ENCODE measurements at regions not wholly inside any gene's neighbourhood (a gene's known extent, or its start where the extent isn't known, plus 50 kb on each side); places are given as distances from the start of the nearest gene placed in this dataset.
"Not testable (repeated sequence)": the region's sequence is repeated elsewhere in the genome, so short reads cannot be mapped to it uniquely, and the experiment has no call there.

DNA sequence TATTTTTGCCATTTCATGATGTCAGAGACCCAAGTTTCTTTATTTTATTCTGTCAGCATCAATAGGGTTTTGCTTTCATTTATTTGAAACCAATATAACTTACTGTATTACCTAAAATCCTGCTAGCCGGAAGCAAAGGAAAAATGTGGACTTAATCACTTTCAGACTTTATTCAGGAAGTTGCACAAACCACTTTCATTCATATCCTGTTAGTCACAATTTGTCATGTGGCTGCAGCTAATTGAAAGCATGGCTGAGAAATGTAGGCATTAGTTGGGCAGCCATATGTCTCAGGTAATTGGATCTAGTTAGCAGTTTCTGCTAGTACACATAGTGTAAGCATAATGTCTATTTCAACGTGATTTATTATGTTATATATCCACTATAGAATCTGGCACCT lies 462.3 kb upstream of the SGO1 start:
- Mint-ChIP-seq H3K27me3 (no peaks in the 10 kb centered on the region), H3K4me3 (no peak overlapping the region), H3K27ac (no peak overlapping the region), H3K36me3 (no peaks in the 10 kb centered on the region), H3K9me3 (no peaks in the 10 kb centered on the region), H3K4me1 (no peaks in the 10 kb centered on the region)
- no peak for ATAC-seq

DNA sequence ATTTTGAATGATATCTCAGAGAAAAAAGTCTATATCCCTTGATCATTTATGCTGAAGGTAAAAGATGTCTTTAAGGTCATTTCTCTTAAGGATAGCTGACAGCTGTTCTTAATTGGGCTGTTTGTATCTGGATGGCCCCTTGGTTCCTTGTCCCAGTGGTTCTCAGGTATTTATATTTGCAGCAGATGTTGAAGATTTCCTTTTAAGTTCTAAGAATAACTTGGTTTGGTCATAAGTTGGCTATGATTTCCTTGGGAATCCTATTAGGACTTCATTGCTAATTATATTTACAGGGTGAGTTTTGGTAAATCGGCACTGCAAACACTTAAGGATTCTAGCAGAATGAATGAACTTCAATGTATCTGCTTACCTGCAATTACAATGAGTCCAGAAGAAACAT lies 460.4 kb upstream of the SGO1 start:
- Mint-ChIP-seq H3K9me3 (no peaks in the 10 kb centered on the region), H3K36me3 (no peaks in the 10 kb centered on the region), H3K27me3 (no peaks in the 10 kb centered on the region), H3K4me1 (no peaks in the 10 kb centered on the region), H3K27ac (no peak overlapping the region), H3K4me3 (no peak overlapping the region)
- ATAC-seq, result no peak

DNA sequence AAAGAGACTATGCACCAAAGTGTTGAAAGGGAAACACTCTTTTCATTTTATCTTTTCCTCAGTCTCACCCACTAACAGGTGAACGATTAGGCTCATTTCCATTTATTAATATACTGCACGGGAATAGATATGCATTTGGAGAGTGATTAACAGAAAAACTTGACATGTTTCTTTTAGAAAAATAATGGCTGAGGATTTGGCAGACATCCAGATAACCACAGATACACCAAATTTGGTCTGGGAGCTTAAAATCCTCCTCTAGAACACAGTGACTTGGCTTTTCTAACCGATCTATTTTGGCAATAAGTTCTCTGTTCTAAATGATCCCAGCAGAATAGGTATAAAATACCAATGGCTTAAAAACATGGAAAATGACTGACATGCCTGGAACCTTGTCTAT lies 459.3 kb upstream of the SGO1 start:
- Mint-ChIP-seq H3K27me3 (no peaks in the 10 kb centered on the region), H3K9me3 (no peaks in the 10 kb centered on the region), H3K4me1 (no peaks in the 10 kb centered on the region), H3K27ac (no peak overlapping the region), H3K4me3 (no peak overlapping the region), H3K36me3 (no peaks in the 10 kb centered on the region)
- no peak for ATAC-seq

DNA sequence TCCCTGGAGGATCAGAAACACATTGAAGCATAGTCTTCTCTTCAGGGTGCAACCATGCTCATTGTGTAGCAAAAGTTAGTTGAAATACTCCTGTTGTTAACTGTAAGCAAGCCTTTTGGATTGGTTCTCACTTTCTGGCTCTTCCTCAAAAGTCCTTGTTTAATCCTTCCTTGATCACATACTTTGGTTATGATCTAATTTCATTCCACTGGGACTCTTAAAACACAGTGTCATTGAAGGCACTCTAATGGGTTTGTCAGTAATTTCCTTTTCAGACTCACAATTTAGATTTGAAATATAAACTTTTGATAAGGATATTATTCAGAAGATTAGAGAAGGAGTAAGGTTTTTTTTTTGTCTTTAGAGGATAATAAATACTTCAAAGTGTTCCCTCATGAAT lies 451.7 kb upstream of the SGO1 start:
- Mint-ChIP-seq H3K36me3 (no peaks in the 10 kb centered on the region), H3K4me3 (no peak overlapping the region), H3K27ac (no peak overlapping the region), H3K27me3 (no peaks in the 10 kb centered on the region), H3K9me3 (no peaks in the 10 kb centered on the region), H3K4me1 (no peaks in the 10 kb centered on the region)
- no peak for ATAC-seq

DNA sequence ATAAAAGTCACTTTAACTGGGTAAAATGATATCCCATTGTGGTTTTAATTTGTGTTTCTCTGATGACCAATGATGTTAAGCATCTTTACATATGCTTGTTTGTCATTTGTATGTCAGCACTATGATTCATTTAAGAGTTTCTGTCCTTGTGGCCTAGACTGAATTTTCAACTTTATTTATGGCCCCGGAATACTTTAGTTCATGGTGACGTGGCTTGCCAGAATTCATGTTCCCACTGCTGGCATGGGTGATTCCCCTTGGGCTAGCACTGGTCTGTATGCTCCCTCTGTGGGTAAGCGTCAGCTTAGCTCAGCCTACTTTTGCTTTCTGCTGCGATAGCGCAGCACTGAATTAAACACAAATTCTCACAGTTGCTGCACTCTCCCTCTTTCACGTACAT lies 436.3 kb upstream of the SGO1 start:
- no peak overlapping the region for H3K27ac Mint-ChIP-seq
- no peaks in the 10 kb centered on the region for H3K36me3 Mint-ChIP-seq
- no peaks in the 10 kb centered on the region for H3K27me3 Mint-ChIP-seq
- no peaks in the 10 kb centered on the region for H3K9me3 Mint-ChIP-seq
- ATAC-seq, result no peak
- H3K4me1 Mint-ChIP-seq, result no peaks in the 10 kb centered on the region
- H3K4me3 Mint-ChIP-seq, result no peak overlapping the region

DNA sequence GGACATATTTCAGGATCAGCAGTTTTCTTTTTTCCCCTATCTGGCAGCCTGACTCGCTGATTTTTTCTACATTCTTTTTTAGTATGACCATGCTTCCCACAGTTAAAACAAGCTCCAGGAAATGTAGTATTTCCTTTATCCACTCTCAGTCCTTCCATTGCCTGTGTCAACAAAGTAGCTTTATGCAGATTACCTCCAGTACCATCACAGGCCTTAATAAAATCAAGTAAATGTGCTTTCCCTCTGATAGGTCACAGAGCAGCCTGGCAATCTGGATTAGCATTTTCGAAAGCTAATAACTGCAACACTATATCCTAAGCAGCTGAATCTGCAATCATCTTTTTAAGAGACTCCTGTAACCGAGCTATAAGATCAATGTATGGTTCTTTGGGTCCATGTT lies 432.6 kb upstream of the SGO1 start:
- H3K9me3 Mint-ChIP-seq, H3K27ac Mint-ChIP-seq, ATAC-seq, H3K4me3 Mint-ChIP-seq, H3K36me3 Mint-ChIP-seq, H3K27me3 Mint-ChIP-seq, H3K4me1 Mint-ChIP-seq: not testable (repeated sequence)

- not testable (repeated sequence) for H3K27ac Mint-ChIP-seq, ATAC-seq, H3K4me3 Mint-ChIP-seq, H3K27me3 Mint-ChIP-seq, H3K9me3 Mint-ChIP-seq, H3K36me3 Mint-ChIP-seq, H3K4me1 Mint-ChIP-seq
Observed at GRCh38 chr3:20618181-20618580, 432.2 kb upstream of the SGO1 start.

- H3K27ac Mint-ChIP-seq, H3K4me3 Mint-ChIP-seq, H3K4me1 Mint-ChIP-seq, ATAC-seq, H3K27me3 Mint-ChIP-seq, H3K36me3 Mint-ChIP-seq: not testable (repeated sequence)
- H3K9me3 Mint-ChIP-seq, result peaks cover 22% of the 10 kb centered on the region
Observed at GRCh38 chr3:20615982-20616381, 430.0 kb upstream of the SGO1 start.

DNA sequence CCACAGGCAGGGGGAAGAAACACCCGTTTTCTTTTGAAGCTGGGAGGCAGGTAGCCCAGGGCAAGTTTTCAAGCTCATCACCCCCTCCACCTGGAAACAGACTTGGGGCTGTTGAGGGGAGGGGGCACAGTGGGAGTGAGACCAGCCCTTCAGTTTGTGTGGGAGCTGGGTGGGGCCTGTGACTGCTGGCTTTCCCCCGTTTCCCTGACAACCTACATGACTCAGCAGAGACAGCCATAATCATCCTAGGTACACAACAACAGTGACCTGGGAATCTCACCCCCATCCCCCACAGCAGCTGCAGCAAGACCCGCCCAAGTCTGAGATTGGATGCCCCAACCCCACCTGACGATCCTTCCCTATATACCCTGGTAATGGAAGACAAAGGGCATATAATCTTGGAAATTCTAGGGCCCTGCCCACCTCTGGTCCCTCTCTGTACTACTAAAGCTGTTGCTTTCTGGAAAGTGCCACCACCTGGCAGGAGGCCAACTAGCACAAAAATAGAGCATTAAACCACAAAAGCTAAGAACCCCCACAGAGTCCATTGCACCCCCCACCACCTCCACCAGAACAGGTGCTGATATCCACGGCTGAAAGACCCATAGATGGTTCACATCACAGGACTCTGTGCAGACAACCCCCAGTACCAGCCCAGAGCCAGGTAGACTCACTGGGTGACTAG lies 422.2 kb upstream of the SGO1 start:
- H3K4me1 Mint-ChIP-seq, result no peaks in the 10 kb centered on the region
- peaks cover 6% of the 10 kb centered on the region for H3K36me3 Mint-ChIP-seq
- peaks cover 37% of the 10 kb centered on the region for H3K9me3 Mint-ChIP-seq
- H3K4me3 Mint-ChIP-seq, result no peak overlapping the region
- H3K27ac Mint-ChIP-seq, result no peak overlapping the region
- no peaks in the 10 kb centered on the region for H3K27me3 Mint-ChIP-seq
- no peak for ATAC-seq

- Mint-ChIP-seq H3K4me3 (no peak overlapping the region), H3K27me3 (no peaks in the 10 kb centered on the region), H3K9me3 (peaks cover 13% of the 10 kb centered on the region), H3K36me3 (peaks cover 6% of the 10 kb centered on the region), H3K4me1 (no peaks in the 10 kb centered on the region), H3K27ac (no peak overlapping the region)
- no peak for ATAC-seq
Observed at GRCh38 chr3:20604659-20605058, 418.7 kb upstream of the SGO1 start.

DNA sequence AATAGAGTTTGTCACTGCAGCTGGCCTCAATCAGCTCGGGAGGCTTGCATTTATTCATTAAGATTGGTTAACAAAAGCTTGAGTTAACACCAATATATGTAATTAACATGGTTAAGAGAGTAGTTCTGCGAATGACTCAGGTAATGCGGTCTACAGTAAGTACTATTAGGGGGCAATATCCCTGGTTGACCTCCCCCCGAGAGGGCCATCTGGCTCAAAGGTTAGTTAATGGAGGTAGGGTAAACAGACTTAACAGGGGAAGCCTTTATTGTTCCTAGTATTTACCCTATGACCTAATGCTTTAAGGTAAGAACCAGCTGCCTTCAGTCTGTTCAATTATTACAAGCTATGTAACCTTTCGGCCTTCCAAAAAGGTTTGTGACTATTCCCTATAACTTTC lies 403.3 kb upstream of the SGO1 start:
- no peak overlapping the region for H3K27ac Mint-ChIP-seq
- no peaks in the 10 kb centered on the region for H3K27me3 Mint-ChIP-seq
- peaks cover 5% of the 10 kb centered on the region for H3K9me3 Mint-ChIP-seq
- no peaks in the 10 kb centered on the region for H3K36me3 Mint-ChIP-seq
- H3K4me3 Mint-ChIP-seq, result no peak overlapping the region
- no peaks in the 10 kb centered on the region for H3K4me1 Mint-ChIP-seq
- ATAC-seq, result no peak

DNA sequence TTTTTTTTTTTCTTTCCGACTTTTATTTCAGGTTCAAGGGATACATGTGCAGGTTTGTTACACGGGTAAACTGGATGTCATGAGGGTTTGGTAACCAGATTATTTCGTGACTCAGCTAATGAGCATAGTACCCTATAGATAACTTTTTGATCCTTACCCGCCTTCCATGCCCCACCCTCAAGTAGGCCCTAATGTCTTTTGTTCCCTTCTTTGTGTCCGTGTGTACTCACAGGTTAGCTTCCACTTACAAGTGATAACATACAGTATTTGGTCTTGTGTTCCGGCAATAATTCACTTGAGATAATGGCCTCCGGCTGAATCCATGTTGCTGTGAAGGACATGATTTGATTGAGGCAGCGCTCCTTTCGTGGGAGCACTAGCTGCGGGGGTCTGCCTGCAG lies 402.8 kb upstream of the SGO1 start:
- Mint-ChIP-seq H3K27me3 (no peaks in the 10 kb centered on the region), H3K36me3 (no peaks in the 10 kb centered on the region), H3K27ac (no peak overlapping the region), H3K4me1 (no peaks in the 10 kb centered on the region), H3K9me3 (peaks cover 5% of the 10 kb centered on the region), H3K4me3 (no peak overlapping the region)
- ATAC-seq, result no peak

DNA sequence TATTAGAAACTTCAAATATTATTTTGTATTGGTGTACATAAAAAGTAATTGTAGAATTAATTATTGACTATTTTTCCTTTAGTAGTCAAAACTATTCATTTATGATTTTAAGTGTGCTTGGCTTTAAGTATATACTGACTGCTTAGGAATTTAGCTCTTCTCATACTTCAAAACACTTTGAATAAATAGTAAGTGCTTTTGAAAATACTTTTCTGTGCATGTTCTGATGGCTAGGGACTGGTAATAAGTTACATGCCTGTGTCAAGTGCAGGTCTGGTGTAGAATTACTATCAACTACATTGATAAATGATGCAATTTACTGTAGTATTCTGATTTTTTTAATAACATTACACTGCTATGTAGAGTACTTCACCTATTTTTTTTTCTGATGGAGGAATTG lies 397.6 kb upstream of the SGO1 start:
- no peak overlapping the region for H3K4me3 Mint-ChIP-seq
- no peaks in the 10 kb centered on the region for H3K4me1 Mint-ChIP-seq
- no peaks in the 10 kb centered on the region for H3K9me3 Mint-ChIP-seq
- H3K27ac Mint-ChIP-seq, result no peak overlapping the region
- no peaks in the 10 kb centered on the region for H3K36me3 Mint-ChIP-seq
- no peaks in the 10 kb centered on the region for H3K27me3 Mint-ChIP-seq
- ATAC-seq, result no peak

DNA sequence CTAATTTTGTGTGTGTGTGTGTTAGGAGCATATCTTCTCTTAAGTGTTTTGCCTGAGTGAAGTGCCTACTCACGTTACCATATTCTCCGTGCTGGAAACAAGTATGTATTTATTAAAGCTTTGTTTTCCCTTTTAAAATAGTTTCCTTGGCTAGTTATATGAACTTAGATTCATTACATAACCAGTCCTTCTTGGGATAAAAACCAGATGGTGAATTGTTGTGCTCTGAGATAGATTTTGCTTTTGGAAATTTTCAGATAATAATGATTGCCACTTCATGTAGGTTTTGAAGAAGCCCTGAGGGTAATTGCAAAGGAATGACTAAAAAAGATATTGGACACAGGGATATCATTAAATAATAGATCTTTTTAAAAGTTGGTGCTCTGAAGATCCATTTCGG lies 390.2 kb upstream of the SGO1 start:
- Mint-ChIP-seq H3K9me3 (no peaks in the 10 kb centered on the region), H3K4me3 (no peak overlapping the region), H3K27ac (no peak overlapping the region), H3K36me3 (no peaks in the 10 kb centered on the region), H3K4me1 (no peaks in the 10 kb centered on the region), H3K27me3 (no peaks in the 10 kb centered on the region)
- no peak for ATAC-seq

DNA sequence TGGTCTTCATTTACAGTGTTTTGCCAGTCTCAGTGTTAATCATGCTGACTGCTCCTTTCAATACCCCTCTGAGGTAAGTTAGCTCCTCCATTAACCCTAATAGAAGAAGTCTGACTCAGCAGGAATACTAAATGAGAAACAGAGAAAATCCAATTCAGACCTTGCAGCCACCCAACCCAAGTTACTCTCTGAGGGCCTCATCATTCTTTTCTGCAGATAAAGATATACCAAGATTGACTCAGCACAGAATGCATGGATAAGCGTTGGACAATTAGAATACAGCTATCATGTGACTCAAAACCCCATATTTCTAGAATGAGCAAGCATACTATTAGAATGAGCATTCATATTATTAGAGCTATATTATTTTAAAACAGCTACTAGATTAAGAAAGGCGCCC lies 389.1 kb upstream of the SGO1 start:
- ATAC-seq, result peak; percentile 22
- no peaks in the 10 kb centered on the region for H3K4me1 Mint-ChIP-seq
- H3K4me3 Mint-ChIP-seq, result no peak overlapping the region
- H3K9me3 Mint-ChIP-seq, result no peaks in the 10 kb centered on the region
- no peaks in the 10 kb centered on the region for H3K36me3 Mint-ChIP-seq
- no peak overlapping the region for H3K27ac Mint-ChIP-seq
- no peaks in the 10 kb centered on the region for H3K27me3 Mint-ChIP-seq

- H3K27me3 Mint-ChIP-seq, result no peaks in the 10 kb centered on the region
- H3K9me3 Mint-ChIP-seq, result no peaks in the 10 kb centered on the region
- H3K4me3 Mint-ChIP-seq, result no peak overlapping the region
- H3K4me1 Mint-ChIP-seq, result no peaks in the 10 kb centered on the region
- no peak overlapping the region for H3K27ac Mint-ChIP-seq
- ATAC-seq, result no peak
- no peaks in the 10 kb centered on the region for H3K36me3 Mint-ChIP-seq
Observed at GRCh38 chr3:20574746-20575145, 388.7 kb upstream of the SGO1 start.

GRCh38 chr3:20573175-20573574 lies 387.2 kb upstream of the SGO1 start:
- H3K9me3 Mint-ChIP-seq, result no peaks in the 10 kb centered on the region
- no peak overlapping the region for H3K27ac Mint-ChIP-seq
- no peaks in the 10 kb centered on the region for H3K27me3 Mint-ChIP-seq
- ATAC-seq, result no peak
- H3K4me1 Mint-ChIP-seq, result no peaks in the 10 kb centered on the region
- H3K36me3 Mint-ChIP-seq, result no peaks in the 10 kb centered on the region
- H3K4me3 Mint-ChIP-seq, result no peak overlapping the region
